Left ventricle myocardium inferior (tissue), 1 donor: ENCODE measurements at regions not wholly inside any gene's neighbourhood (a gene's known extent, or its start where the extent isn't known, plus 50 kb on each side); places are given as distances from the start of the nearest gene placed in this dataset.
"Not testable (repeated sequence)": the region's sequence is repeated elsewhere in the genome, so short reads cannot be mapped to it uniquely, and the experiment has no call there.

Experiments used
- DNase-seq: peaks from one replicate; pipeline ENCODE4 v3.0.0-alpha.2; 2020
- H3K27ac ChIP-seq: fragments of 200-600 bp; replicated peaks from 2 replicates; pipeline ENCODE4 v1.8.0; 2021
- H3K27me3 ChIP-seq: fragments of 200-600 bp; 2 replicates; pipeline ENCODE4 v1.8.0; 2021; ENCODE audit warnings: low read depth
- H3K36me3 ChIP-seq: fragments of 200-600 bp; 2 replicates; pipeline ENCODE4 v1.8.0; 2021
- H3K4me1 ChIP-seq: fragments of 200-600 bp; 2 replicates; pipeline ENCODE4 v1.8.0; 2021
- H3K4me3 ChIP-seq: fragments of 200-600 bp; 2 replicates; pipeline ENCODE4 v1.8.0; 2021; ENCODE audit warnings: mild to moderate bottlenecking, moderate library complexity
- H3K9me3 ChIP-seq: fragments of 200-600 bp; replicated peaks from 2 replicates; pipeline ENCODE4 v1.8.0; 2021
- intact Hi-C: fragments of 100-400 bp; cut with micrococcal nuclease; formaldehyde crosslinking; loops from one replicate; pipeline ENCODE4 v1.11.0; 2022
- TF ChIP-seq, protein P1 (sequence below): fragments of 200-600 bp; IDR thresholded peaks from 2 replicates; pipeline ENCODE4 v1.8.0; 2021; ENCODE audit warnings: antibody characterized with exemption, mild to moderate bottlenecking, borderline replicate concordance
- donor health status: DM: no; HTN: yes; CAD: no; lungs with severe emphysema.

DNA sequence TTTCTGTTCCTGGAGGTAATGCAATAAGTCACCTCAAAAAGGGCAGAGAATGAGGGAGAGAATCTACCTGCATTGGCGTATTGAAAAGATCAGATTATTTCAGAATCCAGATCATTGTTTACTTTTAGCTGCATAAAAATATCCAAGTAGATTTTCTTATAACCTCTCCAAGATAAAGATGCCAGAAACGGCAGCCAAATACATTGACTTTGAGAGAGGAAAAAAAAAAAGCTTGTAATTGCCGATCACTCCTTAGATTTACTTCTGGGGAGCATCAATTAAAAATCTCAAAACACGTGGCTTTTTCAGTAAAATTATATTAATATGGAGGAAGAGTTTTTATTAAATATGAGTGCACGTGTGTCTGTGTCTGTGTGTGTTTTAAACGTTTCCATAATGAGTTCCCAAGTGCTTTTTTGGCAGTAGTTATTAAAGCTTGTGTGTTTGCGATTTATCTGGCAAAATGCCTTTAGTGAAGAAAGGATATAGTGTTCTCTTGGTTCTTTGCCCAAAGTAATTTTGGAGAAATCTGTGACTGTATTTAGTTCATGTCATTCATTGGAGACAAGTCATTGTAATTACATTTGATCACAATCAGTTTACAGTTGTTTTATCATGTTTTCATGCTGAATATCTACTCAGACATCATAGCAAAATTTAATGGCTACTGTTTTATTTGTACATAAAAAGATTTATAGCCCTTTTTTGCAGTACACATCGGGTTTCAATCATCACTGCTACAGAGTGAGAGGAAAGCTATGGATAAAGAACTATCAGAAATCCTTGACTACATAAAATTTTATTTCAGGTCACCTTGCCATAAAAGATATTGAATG, 176.1 kb downstream of the TM9SF2 start:
- intact Hi-C loops, result no loop called here
- TF ChIP-seq, protein P1, sequence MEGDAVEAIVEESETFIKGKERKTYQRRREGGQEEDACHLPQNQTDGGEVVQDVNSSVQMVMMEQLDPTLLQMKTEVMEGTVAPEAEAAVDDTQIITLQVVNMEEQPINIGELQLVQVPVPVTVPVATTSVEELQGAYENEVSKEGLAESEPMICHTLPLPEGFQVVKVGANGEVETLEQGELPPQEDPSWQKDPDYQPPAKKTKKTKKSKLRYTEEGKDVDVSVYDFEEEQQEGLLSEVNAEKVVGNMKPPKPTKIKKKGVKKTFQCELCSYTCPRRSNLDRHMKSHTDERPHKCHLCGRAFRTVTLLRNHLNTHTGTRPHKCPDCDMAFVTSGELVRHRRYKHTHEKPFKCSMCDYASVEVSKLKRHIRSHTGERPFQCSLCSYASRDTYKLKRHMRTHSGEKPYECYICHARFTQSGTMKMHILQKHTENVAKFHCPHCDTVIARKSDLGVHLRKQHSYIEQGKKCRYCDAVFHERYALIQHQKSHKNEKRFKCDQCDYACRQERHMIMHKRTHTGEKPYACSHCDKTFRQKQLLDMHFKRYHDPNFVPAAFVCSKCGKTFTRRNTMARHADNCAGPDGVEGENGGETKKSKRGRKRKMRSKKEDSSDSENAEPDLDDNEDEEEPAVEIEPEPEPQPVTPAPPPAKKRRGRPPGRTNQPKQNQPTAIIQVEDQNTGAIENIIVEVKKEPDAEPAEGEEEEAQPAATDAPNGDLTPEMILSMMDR, result no peak

DNA sequence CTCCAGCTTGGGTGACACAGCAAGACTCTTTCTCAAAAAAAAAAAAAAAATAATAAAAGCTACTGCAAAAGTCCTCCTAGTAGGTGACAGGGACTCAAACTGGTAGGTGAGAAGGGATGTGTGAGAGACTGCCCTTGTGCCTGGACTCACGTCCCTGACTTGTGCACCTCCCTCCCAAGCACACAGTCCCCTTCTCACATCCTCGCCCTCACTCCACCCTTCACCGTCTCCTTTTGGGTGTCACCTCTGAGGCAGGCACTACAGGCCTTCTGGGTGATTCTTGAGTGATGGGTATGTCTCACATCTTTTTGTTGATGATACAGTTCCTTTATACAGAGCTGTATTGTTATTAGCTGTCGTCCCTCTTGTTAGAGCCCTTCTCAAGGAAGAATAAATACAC, 170.5 kb downstream of the TM9SF2 start:
- intact Hi-C loops, result no loop called here
- no peak overlapping the region for H3K27ac ChIP-seq
- H3K27me3 ChIP-seq, result no peaks in the 10 kb centered on the region
- no peak overlapping the region for H3K4me3 ChIP-seq
- no peaks in the 10 kb centered on the region for H3K36me3 ChIP-seq
- no peaks in the 10 kb centered on the region for H3K9me3 ChIP-seq
- no peak for DNase-seq
- peaks cover under 1% of the 10 kb centered on the region for H3K4me1 ChIP-seq
- TF ChIP-seq, protein P1, result no peak

More for the DNA sequence above, 176.1 kb downstream of the TM9SF2 start:
- no peak for DNase-seq
- Histone ChIP-seq H3K4me3 (no peak overlapping the region), H3K36me3 (no peaks in the 10 kb centered on the region), H3K4me1 (peaks cover 12% of the 10 kb centered on the region), H3K27me3 (no peaks in the 10 kb centered on the region), H3K27ac (no peak overlapping the region), H3K9me3 (no peaks in the 10 kb centered on the region)

DNA sequence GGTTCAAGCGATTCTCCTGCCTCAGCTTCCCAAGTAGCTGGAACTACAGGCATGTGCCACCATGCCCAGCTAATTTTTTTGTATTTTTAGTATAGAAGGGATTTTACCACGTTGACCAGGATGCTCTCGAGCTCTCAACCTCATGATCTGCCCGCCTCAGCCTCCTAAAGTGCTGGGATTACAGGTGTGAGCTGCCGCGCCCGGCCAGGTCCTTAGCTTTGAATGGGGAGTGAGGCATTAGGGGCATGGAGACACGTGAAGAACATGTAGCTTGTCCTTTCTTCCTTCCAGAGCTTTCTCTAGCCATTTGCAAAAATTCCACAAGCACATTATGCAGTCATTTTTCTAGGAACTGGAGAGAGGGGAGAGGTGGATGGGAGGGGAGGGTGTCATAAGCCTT, 167.8 kb downstream of the TM9SF2 start:
- H3K27me3 ChIP-seq, H3K4me3 ChIP-seq, H3K36me3 ChIP-seq, intact Hi-C loops, DNase-seq, H3K9me3 ChIP-seq, H3K4me1 ChIP-seq, H3K27ac ChIP-seq: not testable (repeated sequence)

DNA sequence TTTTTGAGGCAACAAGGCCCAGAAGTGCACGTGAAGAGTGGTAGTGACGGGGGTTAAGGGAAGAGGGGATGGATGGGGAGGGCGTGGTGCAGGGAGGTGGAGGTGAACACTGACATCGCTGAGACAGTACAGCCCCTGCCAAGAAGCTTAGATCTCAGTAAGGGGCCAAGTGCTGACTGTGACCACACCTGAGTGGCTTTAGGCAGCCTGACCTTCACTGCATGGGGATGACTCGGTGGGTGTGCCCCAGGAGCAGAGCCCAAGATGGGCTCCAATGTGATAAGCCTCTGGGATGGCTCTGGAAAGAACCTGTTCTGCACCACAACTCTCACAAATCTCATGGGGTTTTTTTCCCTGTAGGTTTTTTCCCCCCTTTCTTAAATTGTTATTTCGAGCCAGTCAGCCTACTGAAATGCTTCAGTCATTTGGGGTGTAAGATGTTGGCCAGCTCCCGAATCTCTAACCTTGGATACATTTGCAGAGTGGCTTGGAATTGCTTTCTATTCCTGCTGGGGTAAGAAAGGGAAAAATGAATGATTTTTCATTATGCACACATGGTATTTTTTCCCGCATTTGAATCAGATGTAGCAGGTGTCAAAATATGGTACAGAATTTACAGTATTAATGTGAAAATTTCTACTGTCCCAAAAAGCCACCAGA, 165.0 kb downstream of the TM9SF2 start:
- Histone ChIP-seq H3K9me3 (no peaks in the 10 kb centered on the region), H3K36me3 (no peaks in the 10 kb centered on the region), H3K27me3 (no peaks in the 10 kb centered on the region), H3K27ac (no peak overlapping the region), H3K4me3 (no peak overlapping the region), H3K4me1 (no peaks in the 10 kb centered on the region)
- intact Hi-C loops, result no loop called here
- DNase-seq, result no peak
- TF ChIP-seq, protein P1, result no peak

DNA sequence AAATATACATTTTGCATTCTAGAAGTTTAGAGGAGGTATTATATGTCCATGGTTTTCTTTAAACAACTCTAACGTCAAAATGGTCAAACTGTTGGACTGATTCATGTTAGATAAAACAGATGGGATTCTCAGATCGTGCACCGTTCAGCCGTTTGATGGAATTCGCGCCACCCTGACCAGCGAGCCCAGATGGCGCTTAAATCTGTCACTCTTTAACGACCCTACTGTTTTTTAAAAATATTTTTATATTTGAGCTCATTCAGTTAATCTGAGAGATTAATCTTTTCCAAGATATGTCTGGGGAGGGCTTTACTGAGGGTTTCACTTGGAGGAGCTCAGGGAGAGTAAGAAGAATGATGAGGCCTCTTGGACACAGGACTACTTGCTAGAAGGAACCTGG, 164.4 kb downstream of the TM9SF2 start:
- Histone ChIP-seq H3K4me3 (no peak overlapping the region), H3K4me1 (no peaks in the 10 kb centered on the region), H3K9me3 (no peaks in the 10 kb centered on the region), H3K27ac (no peak overlapping the region), H3K27me3 (no peaks in the 10 kb centered on the region), H3K36me3 (no peaks in the 10 kb centered on the region)
- DNase-seq, result no peak
- intact Hi-C loops, result no loop called here
- TF ChIP-seq, protein P1, result no peak

DNA sequence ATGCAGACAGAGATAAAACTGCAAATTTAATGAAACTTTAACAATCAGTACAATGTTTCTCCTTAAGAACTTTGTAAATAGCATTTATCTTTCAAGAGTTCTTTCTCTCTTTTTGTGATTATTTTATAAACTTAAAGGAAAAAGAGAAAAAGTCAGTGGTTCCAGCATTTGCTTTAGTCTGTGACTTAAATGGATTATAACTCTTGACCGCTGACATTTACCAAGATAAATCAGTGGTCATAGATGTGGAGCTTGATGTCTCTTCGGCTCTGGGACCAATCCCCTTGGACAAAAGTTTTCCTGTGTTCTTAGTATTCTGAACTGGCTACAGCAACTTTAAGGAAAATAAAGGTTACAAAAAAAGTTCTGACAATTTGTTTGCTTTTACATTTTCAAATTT, 162.6 kb downstream of the TM9SF2 start:
- Histone ChIP-seq H3K36me3 (no peaks in the 10 kb centered on the region), H3K9me3 (no peaks in the 10 kb centered on the region), H3K27me3 (no peaks in the 10 kb centered on the region), H3K27ac (no peak overlapping the region), H3K4me1 (peaks cover 5% of the 10 kb centered on the region), H3K4me3 (no peak overlapping the region)
- TF ChIP-seq, protein P1, result no peak
- DNase-seq, result no peak
- intact Hi-C loops, result no loop called here
